NCI-H2029 treated with DMSO at 0.1 percent for 48 hours (cell line): ENCODE measurements at regions not wholly inside any gene's neighbourhood (a gene's known extent, or its start where the extent isn't known, plus 50 kb on each side); places are given as distances from the start of the nearest gene placed in this dataset.
"Not testable (repeated sequence)": the region's sequence is repeated elsewhere in the genome, so short reads cannot be mapped to it uniquely, and the experiment has no call there.

Source experiments
- DNase-seq: peaks from one replicate; lab custom pipeline; 2025; lab: John Stamatoyannopoulos, UW

DNA sequence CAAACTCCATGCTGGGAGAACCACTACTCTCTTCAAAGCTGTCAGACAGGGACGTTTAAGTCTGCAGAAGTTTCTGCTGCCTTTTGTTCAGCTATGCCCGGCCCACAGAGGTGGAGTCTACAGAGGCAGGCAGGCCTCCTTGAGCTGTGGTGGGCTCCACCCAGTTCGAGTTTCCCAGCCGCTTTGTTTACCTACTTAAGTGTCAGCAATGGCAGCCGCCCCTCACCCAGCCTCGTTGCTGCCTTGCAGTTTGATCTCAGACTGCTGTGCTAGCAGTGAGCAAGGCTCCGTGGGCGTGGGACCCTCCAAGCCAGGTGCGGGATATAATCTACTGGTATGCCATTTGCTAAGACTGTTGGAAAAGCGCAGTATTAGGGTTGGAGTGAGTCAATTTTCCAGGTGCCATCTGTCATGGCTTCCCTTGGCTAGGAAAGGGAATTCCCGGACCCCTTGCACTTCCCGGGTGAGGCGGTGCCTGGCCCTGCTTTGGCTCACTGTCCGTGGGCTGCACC is 190.7 kb downstream of the TTC6 start:
- DNase-seq = not testable (repeated sequence)

DNA sequence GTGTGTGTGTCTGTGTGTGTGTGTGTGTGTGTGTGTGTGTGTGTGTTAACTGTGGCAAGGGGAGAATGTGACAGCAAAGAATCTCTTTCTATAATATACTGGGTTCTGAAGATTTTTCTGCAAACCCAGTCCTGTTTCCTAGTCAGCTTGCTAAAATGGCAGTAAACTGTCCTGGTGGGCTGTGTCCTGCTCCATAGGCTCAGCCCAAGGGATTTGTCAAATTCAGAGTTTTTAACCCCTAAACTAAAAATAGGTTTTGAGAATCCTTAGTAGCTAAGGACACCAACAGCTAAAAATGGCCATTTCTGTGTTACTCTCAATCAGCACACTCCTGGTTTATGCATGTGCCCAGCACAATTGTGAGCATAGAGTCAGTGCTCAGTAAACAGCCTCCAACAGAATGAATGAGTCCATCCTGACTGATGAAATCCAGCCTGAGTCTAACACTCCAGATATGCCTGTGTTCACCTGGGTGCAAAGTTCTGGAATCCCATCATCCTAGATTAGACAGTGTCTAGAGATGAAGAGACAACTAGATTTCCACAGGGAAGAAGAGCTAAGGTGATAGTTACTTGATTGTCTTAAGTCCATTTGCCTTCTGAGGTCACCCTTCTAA is 192.6 kb downstream of the TTC6 start:
- DNase-seq = no peak

DNA sequence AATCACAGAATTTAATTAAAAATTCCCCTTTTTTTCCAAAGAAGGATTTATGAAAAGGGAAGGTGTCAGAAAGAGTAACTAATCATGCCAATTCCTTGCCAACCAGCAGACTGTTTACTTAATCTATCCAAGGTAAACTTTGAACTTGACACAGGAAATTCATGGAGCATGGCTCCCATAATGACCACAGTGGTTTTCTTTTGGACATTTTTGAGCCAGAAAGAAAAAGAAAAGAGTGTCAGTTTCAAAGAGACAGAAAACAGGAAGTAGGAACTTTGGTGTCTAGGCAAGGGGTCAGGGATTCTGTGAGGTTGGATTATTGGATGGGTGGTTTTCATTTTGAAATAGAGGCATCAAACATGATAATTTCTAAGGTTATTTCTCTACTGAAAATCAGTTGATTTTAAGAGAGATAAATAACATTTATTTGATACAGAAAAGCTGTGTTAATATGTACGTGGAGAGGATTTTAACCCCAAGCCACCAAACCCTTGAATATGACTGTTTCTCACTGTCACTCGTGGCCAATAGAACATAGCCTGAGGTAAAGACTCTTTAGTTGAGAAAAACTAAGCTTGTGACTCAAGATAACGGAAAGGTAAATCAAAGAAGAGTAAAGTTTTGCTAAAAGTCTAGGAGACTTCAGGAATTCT is 196.1 kb downstream of the TTC6 start:
- no peak for DNase-seq

DNA sequence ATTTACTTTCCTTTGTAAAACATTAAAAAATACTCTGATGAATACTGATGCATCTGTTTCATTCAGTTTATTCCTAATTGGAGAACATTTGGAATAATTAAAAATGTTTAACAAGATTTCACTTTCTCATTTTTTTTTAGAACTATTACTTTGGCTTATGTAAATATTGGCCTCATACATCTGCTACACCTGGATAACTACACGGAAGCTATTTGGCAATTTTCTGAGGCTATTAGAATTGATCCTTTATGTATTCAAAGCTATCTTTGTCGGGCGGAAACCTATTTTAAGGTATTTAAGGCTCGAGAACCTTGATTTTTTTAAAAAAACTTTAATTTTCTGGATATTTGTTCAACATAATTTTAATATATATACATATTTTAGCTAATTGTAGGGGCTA is 196.7 kb downstream of the TTC6 start:
- no peak for DNase-seq

DNA sequence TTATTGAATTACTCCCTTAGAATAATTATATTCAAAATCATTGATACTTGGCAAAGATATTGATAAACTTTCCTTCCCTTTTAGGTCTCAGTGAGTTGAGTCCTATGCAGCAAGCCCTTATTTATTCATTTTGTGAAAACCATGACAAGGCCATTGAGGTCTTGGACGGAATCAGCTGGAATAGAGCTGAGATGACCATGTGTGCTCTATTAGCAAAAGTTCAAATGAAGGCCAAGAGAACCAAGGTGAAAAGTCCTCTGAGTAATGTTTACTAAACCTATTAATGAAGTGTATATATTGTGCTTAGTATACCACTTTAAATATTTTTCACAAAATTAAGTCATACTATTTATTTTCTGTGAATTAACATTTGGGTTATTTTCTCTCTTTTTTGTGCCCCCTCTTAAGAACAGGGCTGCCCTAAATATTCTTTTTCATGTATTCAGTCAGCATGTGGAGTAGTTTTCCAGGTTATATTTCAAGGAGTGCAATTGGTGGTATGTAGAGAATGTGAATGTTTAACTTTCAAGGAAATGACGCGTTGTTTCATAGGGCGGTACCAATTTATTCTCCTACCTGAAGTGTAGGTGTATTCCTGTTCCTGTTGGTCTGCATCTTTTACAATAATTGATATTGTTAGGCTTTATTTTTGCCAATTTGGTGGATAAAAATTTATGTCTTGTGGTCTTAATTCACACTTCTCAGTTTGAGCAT is 201.4 kb downstream of the TTC6 start:
- DNase-seq = no peak

DNA sequence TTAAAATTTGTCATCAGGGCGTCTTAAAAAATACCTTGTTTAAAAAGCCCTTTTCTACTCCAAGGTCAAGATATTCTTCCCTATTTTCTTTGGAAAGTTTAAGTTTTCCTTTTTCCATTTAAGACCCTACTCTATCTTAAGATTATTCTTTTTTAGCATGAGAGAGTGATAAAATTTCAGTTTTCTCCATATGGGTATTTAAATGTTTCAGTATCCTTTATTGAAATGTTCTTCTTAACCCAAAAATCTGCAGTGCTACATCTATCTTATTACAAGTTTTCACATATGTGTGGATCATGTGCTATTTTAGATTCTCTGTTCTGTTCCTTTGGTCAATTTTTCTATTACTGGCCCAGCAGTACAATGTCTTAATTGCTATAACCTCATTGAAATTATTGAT is 202.2 kb downstream of the TTC6 start:
- DNase-seq = no peak

DNA sequence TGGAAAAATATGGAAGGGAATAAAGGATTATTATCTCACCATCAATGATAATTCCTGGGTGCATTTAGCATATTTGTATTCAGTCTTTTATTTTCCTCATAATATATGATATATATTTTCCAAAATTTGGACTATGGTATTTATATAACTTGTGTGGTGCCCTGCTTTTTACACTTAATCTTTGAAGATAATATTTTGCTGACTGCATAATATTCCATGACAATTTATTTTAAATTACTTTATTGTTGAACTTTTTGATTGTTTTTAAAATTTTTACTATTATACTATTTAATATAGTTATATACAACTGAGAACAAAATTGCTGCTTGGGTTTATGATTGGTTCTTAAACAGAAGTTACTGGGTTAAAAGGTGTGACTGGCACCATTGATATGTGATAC is 212.3 kb downstream of the TTC6 start:
- DNase-seq = no peak

DNA sequence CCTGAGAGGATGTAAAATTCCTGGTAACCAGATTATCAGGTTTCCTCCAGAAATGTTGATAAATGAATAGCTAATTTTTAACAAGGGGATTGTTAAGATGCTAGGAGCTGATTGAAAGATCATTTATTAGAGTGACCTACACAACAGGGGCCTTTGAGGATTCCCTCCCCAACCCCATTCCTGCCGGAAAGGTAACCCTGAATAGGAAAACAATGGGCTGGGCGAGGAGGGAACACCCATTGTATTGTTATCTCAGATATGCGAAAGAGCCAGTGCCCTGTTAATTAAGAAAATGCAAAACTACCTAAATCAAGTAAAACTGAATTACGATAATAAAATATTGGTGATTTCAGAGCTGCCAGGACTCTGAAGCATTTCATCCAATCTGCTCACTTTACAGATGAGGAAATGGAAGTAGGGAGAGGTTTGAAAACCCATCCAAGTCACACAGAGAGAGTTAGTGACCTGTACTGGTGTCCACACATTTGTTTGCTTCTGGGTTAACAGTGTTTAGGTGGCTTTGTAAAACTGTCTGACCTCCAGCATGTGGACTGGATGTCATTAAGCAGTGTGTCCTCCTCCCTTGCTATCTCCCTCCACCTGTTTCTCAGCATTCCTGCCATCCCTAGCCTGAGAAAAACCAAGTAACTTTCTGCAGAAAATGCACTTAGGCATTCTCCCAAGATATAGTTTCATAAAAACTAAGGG is 214.8 kb downstream of the TTC6 start:
- no peak for DNase-seq

DNA sequence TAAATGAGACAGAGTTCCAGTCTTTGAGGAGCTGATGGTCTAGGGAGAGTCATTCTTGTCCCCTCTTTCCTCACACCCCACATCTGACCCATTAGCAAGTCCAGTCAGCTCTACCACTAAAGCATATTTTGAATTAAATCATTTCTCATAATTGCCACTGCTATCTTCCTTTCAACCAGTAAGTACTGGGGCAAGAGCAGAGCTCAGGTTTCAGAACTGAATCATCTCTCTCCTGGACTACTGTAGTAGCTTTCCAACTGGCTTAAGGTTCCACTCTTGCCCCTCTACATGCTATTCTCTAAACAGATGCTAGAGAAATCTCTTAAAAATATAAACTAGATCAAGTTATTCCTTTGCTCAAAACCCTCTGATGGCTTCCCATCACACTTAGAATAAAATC is 218.3 kb downstream of the TTC6 start:
- no peak for DNase-seq

DNA sequence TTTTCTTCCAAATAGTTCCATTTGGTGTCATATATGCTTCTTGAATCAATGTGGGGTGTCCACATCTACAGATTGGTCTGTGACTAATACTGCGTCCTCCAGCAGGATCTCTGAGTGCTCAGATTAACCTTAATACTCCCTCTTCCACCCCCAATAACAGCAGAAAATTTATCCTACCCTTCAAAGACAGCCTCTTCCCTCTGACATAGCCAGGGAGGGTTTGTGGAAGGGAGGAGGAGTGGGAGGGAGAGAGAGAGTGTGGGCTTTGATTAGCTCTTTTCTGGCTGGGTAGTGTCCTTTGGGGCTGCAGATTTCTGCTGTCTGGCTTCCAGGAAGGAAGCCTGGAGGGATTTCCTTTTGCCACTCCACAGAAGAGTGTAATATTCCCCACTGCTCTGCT is 220.7 kb downstream of the TTC6 start:
- no peak for DNase-seq

DNA sequence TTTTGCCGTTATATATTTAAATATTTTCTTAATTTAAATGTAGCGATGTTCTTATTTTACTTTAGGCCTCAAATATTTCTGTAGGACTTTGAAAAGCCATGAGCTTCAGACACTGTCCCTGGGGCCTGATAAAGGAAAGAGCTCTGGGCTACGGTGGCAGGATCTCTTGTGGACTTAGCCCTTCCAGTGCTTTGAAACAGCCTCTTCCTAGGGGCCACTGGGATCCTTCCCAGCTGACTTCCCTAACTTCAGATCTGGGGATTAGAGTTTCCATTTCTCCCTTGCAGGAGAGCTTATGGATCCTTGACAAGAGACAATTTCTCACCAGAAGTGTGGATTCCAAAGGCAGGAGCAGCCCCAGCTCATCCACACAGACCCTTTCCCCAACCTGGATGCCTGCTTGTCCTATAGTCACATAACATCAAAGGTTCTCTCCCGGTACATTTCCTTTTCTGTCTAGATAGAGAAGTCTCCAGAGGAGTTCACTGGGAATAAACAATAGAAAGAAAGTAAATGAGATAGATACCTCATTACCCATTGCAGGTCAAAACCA is 221.4 kb downstream of the TTC6 start:
- no peak for DNase-seq

DNA sequence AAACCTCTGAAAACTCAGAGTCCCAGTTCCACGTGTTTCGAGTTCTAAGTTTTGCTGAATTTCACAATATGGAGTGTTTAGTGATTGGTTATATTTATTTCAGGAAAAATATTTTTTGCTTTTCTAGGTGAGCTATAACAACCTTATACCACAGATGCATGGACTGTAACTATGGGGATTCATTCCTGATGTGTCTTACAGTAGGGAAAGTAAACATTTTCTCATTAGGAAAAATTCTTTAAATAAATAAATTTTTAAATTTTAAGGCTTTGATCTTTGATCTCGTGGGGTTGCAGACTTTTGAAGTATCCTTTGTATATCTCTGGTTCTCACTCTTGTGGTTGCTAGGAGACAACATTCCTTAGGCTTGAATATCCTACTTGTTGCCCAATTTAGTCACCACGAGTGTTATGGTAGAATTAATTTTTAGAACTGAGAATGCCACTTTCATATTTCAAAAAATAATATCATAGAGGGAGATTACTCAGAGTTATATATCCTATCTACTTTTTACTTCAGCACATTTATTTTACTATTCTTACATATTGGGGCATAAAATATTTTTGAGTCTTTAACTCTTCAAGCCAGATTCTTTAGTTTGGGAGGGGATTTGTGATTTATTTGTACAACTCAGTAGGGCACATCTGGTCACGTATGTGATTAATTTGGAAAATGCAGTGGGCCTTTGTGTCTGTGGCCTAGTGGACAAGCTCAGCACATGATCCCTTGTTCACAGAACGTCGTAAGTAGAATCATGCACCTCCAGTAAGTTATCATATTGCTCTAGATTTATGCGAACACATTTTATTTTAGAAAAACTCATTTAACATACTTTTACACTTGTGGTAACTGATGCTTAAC is 224.0 kb downstream of the TTC6 start:
- DNase-seq = no peak

DNA sequence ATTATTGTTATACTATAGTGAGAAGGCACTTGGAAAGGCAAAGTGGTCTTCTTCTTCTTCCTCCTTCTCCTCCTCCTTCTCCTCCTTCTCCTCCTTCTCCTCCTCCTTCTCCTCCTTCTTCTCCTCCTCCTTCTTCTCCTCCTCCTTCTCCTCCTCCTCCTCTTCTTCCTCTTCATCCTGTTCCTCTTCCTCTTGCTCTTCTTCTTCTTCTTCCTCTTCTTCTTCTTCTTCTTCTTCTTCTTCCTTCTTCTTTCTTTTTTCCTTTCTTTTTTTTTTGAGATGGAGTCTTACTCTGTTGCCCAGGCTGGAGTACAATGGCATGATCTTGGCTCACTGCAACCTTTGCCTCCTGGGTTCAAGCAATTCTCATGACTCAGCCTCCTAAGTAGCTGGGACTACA is 225.4 kb downstream of the TTC6 start:
- not testable (repeated sequence) for DNase-seq

DNA sequence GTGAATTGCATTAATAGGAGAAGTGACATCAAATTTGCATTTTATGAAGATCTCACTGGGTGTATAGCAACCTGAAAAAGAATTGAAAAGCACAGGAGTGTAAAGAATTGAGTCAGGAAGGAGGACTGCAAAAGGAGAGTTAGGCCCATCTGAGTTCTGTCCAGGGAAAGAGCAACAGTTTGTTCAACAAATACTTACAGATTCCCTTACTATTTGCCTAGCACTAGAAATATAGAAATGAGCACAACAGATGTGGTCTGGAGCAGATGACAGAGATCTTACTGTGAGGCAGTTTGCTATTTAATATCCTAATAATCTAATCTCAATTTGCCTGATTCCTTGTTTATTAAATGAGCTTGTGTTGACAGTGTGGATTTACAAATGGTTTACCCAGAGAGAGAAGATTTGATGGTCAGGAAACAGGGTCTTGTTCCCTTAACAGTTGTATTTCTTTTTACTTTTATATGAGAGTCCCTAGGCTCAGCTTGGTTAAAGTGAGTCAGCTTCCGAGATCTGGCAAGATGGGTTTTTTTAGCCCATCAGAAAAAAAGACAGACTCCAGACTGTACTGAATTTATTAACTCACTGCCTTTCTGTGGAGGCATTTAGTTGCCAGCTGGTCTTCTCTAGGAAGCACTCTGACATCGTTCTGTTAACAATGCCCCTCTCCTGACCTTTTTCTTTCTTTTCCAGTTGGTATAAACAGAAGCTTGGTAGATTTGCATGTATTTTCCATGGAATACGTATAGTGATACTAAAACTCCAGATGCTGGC is 229.7 kb downstream of the TTC6 start:
- peak; percentile 18 for DNase-seq

DNA sequence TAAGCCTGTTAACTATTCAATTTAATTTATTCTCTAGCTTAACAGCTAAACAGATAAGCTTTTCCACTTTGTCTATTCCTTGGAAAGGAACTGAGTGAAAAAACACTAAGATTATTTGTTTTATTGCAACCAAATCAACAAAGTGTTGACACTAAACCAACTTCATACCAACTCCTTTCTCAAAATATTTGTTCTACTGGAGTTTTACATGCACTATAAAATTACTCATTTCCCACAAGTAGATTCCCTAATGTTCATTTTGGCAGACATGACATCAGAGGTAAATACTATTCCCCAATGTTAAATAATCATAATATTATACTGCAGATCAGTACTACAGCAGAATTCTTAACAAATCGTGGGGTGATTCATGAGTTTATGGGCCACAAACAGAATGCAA is 231.4 kb downstream of the TTC6 start:
- no peak for DNase-seq

DNA sequence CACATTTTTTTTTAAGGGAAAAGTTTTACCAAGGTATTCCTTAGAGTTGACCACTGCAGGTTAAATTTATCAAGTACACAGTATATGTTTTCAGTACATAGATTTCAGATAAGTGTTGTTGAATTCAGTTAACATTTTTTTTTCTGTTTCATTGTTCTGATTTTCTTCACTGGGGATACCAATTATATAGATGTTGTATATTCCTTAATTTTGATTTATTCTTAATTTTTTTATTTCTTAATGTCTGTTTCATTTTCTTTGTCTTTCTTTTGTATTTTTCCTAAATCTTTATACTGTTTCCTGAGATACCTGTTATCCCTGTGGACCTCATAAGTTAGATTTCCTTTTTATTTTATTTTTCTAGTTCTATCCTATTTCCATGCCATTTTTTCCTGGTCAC is 234.8 kb downstream of the TTC6 start:
- no peak for DNase-seq

DNA sequence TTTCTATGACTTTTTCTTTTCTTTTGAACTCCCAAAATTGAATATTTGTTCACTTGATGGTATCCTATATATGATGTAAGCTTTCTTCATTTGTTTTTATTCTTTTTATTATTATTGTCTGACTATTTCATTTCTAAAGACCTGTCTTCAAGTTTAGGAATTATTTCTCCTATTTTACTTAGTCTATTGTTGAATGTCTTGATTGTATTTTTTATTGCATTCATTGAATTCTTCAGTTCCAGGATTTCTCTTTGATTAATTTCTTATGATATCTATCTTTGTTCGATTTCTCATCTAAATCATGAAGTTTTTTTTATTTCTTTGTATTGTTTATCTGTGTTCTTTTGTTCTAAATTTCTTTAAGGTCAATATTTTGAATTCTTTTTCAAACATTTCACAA is 238.8 kb downstream of the TTC6 start:
- no peak for DNase-seq

DNA sequence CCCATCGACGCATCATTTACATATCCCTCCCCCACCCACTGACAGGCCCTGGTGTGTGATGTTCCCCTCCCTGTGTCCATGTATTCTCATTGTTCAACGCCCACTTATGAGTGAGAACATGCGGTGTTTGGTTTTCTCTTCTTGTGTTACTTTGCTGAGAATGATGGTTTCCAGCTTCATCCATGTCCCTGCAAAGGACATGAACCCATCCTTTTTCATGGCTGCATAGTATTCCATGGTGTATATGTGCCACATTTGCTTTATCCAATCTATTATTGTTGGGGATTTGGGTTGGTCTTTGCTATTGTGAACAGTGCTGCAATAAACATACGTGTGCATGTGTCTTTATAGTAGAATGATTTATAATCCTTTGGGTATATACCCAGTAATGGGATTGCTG is 243.3 kb downstream of the TTC6 start:
- not testable (repeated sequence) for DNase-seq

DNA sequence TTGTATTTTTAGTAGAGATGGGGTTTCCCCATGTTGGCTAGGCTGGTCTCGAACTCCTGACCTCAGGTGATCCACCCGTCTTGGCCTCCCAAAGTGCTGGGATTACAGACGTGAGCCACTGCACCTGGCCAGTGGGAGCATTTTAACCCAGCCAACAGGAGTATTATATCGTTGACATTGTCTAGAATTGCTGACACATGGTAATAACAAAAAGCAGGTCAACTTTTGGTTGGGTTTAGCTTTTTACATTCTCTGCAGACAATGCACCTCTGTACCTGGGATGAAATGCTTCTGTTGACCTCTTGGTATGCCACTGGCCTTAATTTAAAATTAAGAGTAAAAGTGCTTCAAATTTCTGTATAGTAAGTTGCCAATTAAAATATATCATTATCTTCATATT is 245.6 kb downstream of the TTC6 start:
- DNase-seq = not testable (repeated sequence)

DNA sequence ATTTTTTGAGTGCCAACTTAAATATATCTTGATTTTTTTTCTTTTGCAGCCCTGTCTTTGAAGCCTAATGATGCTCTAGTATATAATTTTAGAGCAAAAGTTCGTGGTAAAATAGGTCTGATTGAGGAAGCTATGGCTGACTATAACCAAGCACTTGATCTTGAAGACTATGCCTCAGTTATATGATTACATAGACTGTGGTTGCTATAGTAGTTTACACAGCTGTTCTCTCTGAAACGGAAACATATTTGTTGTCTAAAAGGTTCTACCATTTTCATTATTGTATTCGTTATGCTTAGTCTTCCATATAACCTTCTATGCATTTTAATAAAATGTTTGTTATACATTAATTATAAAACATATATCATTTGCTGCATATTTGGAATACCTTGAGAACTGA is 246.7 kb downstream of the TTC6 start:
- DNase-seq = peak; percentile 28
